ENCODE measurements at regions not wholly inside any gene's neighbourhood (a gene's known extent, or its start where the extent isn't known, plus 50 kb on each side); places are given as distances from the start of the nearest gene placed in this dataset.
A peak's percentile ranks its signal among the peaks of the same experiment; 100 is the strongest.

- ATAC-seq = peak; percentile 72
- 19% methylated on average over 9 of the region's 15 CpGs for WGBS (ENCODE audit: insufficient coverage, low coverage, missing lambda C conversion rate)
- CTCF ChIA-PET (ENCODE audit: low intra/inter-chr PET ratio) = no interaction called here
Observed at GRCh38 chrX:39875834-39876628, 221.7 kb downstream of the BCOR start.

More at GRCh38 chrX:39875834-39876628, 221.7 kb downstream of the BCOR start:
- Histone ChIP-seq H4K20me1 (replicated peaks; ENCODE audit: control insufficient read depth, insufficient read depth, low read length) (no peaks in the 10 kb centered on the region), H3K4me3 (no peak overlapping the region), H3K36me3 (ENCODE audit: control insufficient read depth, insufficient read depth, low read length) (no peaks in the 10 kb centered on the region), H3K4me2 (ENCODE audit: insufficient read depth, low read length) (no peak overlapping the region), H3K27ac (ENCODE audit: extremely low read depth, low read depth, low read length) (no peak overlapping the region), H2AFZ (ENCODE audit: low read depth, low read length) (no peak overlapping the region), H3K79me2 (ENCODE audit: control insufficient read depth, insufficient read depth, low read length) (no peaks in the 10 kb centered on the region), H3K4me1 (replicated peaks in 1 of 2; ENCODE audit: control insufficient read depth in 2 of 2, insufficient read depth in 2 of 2, low read length in 2 of 2) (peaks cover 0 to 5% of the 10 kb centered on the region in 2 experiments; a peak in 2 of 5 replicates), H3K9me3 (replicated peaks; ENCODE audit: control insufficient read depth, insufficient read depth, low read depth, low read length) (no peaks in the 10 kb centered on the region), H3K27me3 (ENCODE audit: control insufficient read depth in 2 of 2, insufficient read depth in 2 of 2, low read length in 2 of 2) (no peaks in the 10 kb centered on the region; a peak in 1 of 5 replicates), H3K9ac (ENCODE audit: insufficient read depth in 1 of 2, low read depth in 2 of 2, low read length in 2 of 2) (no peak overlapping the region), H3K9me1 (ENCODE audit: control insufficient read depth, insufficient read depth, low read length) (no peaks in the 10 kb centered on the region)
- BruUV-seq (replicated peaks) = no TSS peak
- POLR2A ChIA-PET = no interaction called here
- in situ Hi-C loops (cut with MboI) = no loop called here
- no peak for DNase-seq (ENCODE audit: extremely low read depth in 1 of 4, low spot score in 3 of 4)
- TF ChIP-seq CEBPB (tag; IDR thresholded peaks at IDR 0.05) (peak; percentile 73), PBX2 (CRISPR knock-in tag; IDR thresholded peaks at IDR 0.05; ENCODE audit: low read depth) (no peak), PBX2 (tag; conservative IDR thresholded peaks at IDR 0.05; ENCODE audit: low read depth) (peak; percentile 51), PKNOX1 (IDR thresholded peaks at IDR 0.05) (peak; percentile 38), MBD1 (CRISPR knock-in tag; IDR thresholded peaks at IDR 0.05) (no peak), MEIS2 (IDR thresholded peaks at IDR 0.05; ENCODE audit: partially characterized antibody) (peak; percentile 54), CEBPG (CRISPR knock-in tag; IDR thresholded peaks at IDR 0.05) (peak; percentile 68), CEBPG (tag; conservative IDR thresholded peaks at IDR 0.05 in 1 of 2, IDR thresholded peaks at IDR 0.05 in 1 of 2) (peak; percentile 79 to 81), SUPT5H (IDR thresholded peaks at IDR 0.05) (no peak), ZNF431 (CRISPR knock-in tag; IDR thresholded peaks at IDR 0.05) (no peak), ZBTB33 (CRISPR knock-in tag; IDR thresholded peaks at IDR 0.05) (0 out of 2 replicates have a peak, but pooled peaks have one; percentile 0), NFIX (CRISPR knock-in tag; IDR thresholded peaks at IDR 0.05; ENCODE audit: low read depth) (no peak), TCF7L2 (IDR thresholded peaks at IDR 0.05; ENCODE audit: low read depth, low read length) (no peak)
- no peak for FAIRE-seq
- intact Hi-C loops (cut with micrococcal nuclease) = no loop called here
